GM12864 (cell line): ENCODE measurements at regions not wholly inside any gene's neighbourhood (a gene's known extent, or its start where the extent isn't known, plus 50 kb on each side); places are given as distances from the start of the nearest gene placed in this dataset.

ENCODE experiments used
- DNase-seq: peaks from one replicate; pipeline ENCODE4 v3.0.0-alpha.2; 2011; ENCODE audit warnings: low read depth
- H3K4me3 ChIP-seq: 2 replicates; pipeline ENCODE4 v1.5.1; 2011; ENCODE audit warnings: mild to moderate bottlenecking, low read depth, low read length, control low read depth
- TF ChIP-seq, protein P1 (sequence below): IDR thresholded peaks from 2 replicates; pipeline ENCODE4 v1.5.1; 2011; ENCODE audit warnings: low read depth, mild to moderate bottlenecking, moderate library complexity, low read length, control low read depth, inconsistent platforms; ENCODE audit errors: missing control alignments

DNA sequence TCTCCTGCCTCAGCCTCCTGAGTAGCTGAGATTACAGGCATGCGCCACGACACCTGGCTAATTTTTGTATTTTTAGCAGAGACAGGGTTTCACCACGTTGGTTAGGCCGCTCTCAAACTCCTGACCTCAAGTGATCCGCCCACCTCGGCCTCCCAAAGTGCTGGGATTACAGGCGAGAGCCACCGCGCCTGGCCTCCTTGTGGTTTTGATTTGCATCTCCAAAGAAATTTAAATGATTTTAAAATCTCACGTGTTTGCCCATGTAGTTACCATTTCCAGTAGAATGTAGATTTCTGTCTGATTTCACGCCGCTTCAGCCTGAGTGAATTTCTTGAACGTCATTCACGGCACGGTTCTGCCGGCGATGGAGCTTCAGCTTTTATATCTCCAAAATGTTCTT is 55.8 kb downstream of the IGF2 start:
- no peak overlapping the region for H3K4me3 ChIP-seq
- no peak for DNase-seq
- TF ChIP-seq, protein P1, sequence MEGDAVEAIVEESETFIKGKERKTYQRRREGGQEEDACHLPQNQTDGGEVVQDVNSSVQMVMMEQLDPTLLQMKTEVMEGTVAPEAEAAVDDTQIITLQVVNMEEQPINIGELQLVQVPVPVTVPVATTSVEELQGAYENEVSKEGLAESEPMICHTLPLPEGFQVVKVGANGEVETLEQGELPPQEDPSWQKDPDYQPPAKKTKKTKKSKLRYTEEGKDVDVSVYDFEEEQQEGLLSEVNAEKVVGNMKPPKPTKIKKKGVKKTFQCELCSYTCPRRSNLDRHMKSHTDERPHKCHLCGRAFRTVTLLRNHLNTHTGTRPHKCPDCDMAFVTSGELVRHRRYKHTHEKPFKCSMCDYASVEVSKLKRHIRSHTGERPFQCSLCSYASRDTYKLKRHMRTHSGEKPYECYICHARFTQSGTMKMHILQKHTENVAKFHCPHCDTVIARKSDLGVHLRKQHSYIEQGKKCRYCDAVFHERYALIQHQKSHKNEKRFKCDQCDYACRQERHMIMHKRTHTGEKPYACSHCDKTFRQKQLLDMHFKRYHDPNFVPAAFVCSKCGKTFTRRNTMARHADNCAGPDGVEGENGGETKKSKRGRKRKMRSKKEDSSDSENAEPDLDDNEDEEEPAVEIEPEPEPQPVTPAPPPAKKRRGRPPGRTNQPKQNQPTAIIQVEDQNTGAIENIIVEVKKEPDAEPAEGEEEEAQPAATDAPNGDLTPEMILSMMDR, result no peak

DNA sequence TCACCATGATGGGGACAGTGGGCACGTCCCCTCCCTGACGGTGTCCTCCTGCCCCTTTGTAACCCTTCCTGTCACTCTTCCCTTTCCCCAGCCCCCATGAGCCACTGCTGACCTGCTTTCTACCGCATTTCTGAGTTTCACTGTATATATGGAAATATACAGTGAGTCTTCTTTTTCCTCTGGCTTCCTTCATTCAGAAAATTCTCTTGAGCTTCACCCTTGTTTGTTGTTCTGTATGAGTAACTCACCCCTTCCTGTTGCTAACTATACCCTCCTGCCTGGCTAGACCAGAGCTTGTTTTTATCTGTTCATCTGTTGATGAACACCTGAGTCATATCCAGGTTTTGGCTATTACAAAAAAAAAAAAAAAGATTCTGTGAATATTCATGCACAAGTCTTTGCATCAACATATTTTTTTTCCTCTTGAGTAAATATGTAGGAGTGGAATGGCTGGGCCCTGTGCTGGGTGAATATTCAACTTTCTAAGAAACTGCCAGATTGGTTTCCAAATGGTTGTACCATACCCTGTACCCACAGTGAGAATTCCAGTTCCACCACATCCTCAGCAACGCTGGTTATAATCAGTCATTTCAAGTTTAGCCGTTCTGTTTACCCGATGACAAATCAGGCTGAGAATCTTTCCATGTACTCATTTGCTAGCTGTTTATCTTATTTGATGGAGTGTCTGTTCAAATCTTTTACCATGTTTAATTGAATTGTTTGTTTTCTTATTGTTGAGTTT is 62.0 kb downstream of the IGF2 start:
- DNase-seq, result no peak
- no peak overlapping the region for H3K4me3 ChIP-seq
- TF ChIP-seq, protein P1, result no peak

DNA sequence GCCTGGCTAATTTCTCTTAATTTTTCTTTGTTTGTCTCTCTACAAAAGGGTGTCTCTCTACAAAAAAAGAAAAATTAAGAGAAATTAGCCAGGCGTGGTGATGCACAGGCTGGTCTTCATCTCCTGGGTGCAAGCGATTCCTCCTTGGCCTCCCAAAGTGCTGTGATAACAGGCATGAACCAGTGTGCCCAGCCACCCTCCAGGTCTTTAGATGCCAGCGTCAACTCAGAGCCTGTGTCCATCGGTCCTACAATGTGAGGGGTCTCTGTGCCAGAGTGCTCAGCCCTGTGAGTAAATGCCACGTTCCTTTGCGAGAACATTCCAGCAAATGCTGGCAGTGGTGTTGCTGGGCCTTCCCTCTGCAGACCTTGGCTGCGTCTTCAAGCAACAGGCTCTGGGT is 62.7 kb downstream of the IGF2 start:
- H3K4me3 ChIP-seq, result no peak overlapping the region
- TF ChIP-seq, protein P1, result no peak
- DNase-seq, result no peak

DNA sequence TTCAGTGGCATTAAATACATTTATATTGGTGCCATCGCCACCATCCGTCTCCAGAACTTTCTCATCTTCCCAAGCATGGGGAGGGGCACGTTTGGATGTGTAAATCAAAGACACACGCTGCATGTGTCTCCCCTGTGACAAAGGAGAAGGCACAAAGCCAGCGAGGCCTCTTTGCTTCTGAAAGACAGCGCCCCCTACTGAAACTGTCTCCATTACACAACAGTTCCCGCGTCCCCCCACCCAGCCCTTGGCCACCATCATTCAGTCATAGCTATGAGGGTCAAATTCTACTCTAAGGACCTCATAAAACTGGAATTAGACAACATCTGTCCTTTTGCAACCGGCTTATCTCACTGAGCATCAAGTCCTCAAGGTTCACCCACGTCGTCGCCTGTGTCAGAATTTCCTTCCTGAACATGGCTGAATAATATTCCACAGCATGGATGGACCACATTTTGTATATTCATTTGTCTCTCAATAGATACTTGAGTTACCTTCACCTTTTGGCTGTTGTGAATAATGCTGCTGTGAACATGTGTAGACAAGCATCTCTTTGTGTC is 64.8 kb downstream of the IGF2 start:
- no peak for DNase-seq
- H3K4me3 ChIP-seq, result no peak overlapping the region
- TF ChIP-seq, protein P1, result peak; percentile 47

DNA sequence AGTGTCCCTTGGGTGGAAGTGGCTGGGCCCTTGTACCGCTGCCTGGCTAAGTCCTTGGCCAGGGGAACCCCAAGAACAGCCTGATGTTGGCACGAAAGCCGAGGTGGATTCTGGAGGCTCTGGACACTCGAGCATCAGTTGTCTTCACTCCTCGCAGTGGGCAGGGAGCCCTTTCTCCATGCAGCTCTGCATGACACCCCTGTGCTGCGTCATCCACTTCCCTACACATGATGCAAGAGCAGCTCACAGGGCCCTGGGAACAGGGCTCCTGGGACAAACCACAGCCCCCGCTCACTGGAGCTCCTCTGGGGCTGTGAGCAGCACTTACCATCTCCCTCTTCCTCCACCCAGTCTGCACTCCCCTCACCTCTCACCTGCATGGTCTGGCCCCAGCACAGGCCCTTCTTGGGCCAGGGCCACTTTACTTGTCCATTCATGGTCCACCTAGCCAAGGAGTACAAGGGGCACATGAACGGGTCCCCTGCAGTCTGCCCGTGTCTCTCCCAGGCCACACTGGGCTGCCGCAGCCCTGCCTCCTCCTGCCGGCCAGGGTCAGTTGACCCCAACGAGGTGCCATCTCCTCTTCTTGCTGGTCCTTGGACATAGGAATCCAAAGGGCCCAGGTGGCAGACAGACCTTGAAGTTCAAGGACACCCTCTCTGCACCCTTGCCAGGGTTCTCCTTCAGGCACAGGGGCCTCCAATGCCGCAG is 66.5 kb downstream of the IGF2 start:
- TF ChIP-seq, protein P1, result no peak
- DNase-seq, result no peak
- no peak overlapping the region for H3K4me3 ChIP-seq

DNA sequence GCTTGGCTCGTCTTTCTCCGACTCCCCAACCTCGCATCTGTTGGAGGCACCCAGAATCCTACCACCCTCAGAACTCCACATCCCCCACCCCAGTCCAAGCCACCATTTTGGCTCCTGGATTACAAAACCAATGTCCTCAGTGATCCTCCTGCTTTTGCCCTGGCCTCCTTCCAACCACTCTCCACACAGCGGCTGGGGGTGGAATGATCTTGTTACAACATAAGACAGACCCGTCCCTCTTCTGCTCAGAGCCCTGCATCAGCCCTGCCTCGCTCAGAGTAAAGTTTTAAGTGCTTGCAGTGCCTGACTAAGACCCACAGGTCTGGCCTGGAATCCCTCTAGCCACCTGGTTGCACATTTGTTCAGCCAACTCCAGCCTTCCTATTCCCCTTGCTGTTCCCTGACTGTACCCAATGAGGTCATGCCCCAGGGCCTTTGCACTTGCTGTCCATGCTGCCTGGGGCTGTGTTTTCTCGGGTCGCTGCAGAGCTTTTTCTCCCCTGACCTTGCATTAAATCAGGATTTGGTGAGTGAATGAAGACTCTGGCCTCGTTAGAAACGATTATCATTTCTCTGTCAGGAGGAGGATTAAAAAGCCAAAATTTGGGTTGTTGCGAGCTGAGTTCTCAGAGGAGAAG is 67.3 kb downstream of the IGF2 start:
- TF ChIP-seq, protein P1, result no peak
- H3K4me3 ChIP-seq, result no peak overlapping the region
- no peak for DNase-seq
